ENCODE measurements at regions not wholly inside any gene's neighbourhood (a gene's known extent, or its start where the extent isn't known, plus 50 kb on each side); places are given as distances from the start of the nearest gene placed in this dataset.

- Mint-ChIP-seq H3K36me3 (ENCODE audit: unreplicated experiment) (peaks cover 4% of the 10 kb centered on the region), H3K27me3 (ENCODE audit: unreplicated experiment) (no peaks in the 10 kb centered on the region), H3K9me3 (ENCODE audit: unreplicated experiment) (no peaks in the 10 kb centered on the region), H3K4me3 (ENCODE audit: unreplicated experiment) (no peak overlapping the region), H3K4me1 (ENCODE audit: low read depth, unreplicated experiment) (no peaks in the 10 kb centered on the region), H3K27ac (ENCODE audit: unreplicated experiment) (no peak overlapping the region)
- no peak for DNase-seq
- no peak for TF ChIP-seq CTCF (IDR thresholded peaks at IDR 0.05; ENCODE audit: partially characterized antibody, unreplicated experiment)
Measured at GRCh38 chr14:94857950-94858349, 88.0 kb upstream of the GSC start.

- H3K4me3 Mint-ChIP-seq (ENCODE audit: unreplicated experiment), result no peak overlapping the region
- no peaks in the 10 kb centered on the region for H3K27me3 Mint-ChIP-seq (ENCODE audit: unreplicated experiment)
- no peak for DNase-seq
- H3K36me3 Mint-ChIP-seq (ENCODE audit: unreplicated experiment), result peaks cover 4% of the 10 kb centered on the region
- no peaks in the 10 kb centered on the region for H3K4me1 Mint-ChIP-seq (ENCODE audit: low read depth, unreplicated experiment)
- peaks cover 1% of the 10 kb centered on the region for H3K9me3 Mint-ChIP-seq (ENCODE audit: unreplicated experiment)
- no peak for TF ChIP-seq CTCF (IDR thresholded peaks at IDR 0.05; ENCODE audit: partially characterized antibody, unreplicated experiment)
- H3K27ac Mint-ChIP-seq (ENCODE audit: unreplicated experiment), result no peak overlapping the region
Measured at GRCh38 chr14:94853920-94854319, 84.0 kb upstream of the GSC start.

- Mint-ChIP-seq H3K36me3 (ENCODE audit: unreplicated experiment) (peaks cover 4% of the 10 kb centered on the region), H3K27me3 (ENCODE audit: unreplicated experiment) (no peaks in the 10 kb centered on the region), H3K4me1 (ENCODE audit: low read depth, unreplicated experiment) (no peaks in the 10 kb centered on the region), H3K4me3 (ENCODE audit: unreplicated experiment) (no peak overlapping the region), H3K27ac (ENCODE audit: unreplicated experiment) (no peak overlapping the region), H3K9me3 (ENCODE audit: unreplicated experiment) (peaks cover 1% of the 10 kb centered on the region)
- no peak for TF ChIP-seq CTCF (IDR thresholded peaks at IDR 0.05; ENCODE audit: partially characterized antibody, unreplicated experiment)
- no peak for DNase-seq
Measured at GRCh38 chr14:94850309-94851211, 80.6 kb upstream of the GSC start.

- DNase-seq, result no peak
- Mint-ChIP-seq H3K27me3 (ENCODE audit: unreplicated experiment) (no peaks in the 10 kb centered on the region), H3K27ac (ENCODE audit: unreplicated experiment) (no peak overlapping the region), H3K9me3 (ENCODE audit: unreplicated experiment) (peaks cover 3% of the 10 kb centered on the region), H3K4me3 (ENCODE audit: unreplicated experiment) (no peak overlapping the region), H3K4me1 (ENCODE audit: low read depth, unreplicated experiment) (no peaks in the 10 kb centered on the region), H3K36me3 (ENCODE audit: unreplicated experiment) (no peaks in the 10 kb centered on the region)
- no peak for TF ChIP-seq CTCF (IDR thresholded peaks at IDR 0.05; ENCODE audit: partially characterized antibody, unreplicated experiment)
Measured at GRCh38 chr14:94844593-94845152, 74.8 kb upstream of the GSC start.

GRCh38 chr14:94840467-94840866, 70.6 kb upstream of the GSC start:
- H3K9me3 Mint-ChIP-seq (ENCODE audit: unreplicated experiment), result peaks cover 3% of the 10 kb centered on the region
- no peak for DNase-seq
- H3K4me1 Mint-ChIP-seq (ENCODE audit: low read depth, unreplicated experiment), result no peaks in the 10 kb centered on the region
- no peaks in the 10 kb centered on the region for H3K27me3 Mint-ChIP-seq (ENCODE audit: unreplicated experiment)
- H3K36me3 Mint-ChIP-seq (ENCODE audit: unreplicated experiment), result no peaks in the 10 kb centered on the region
- TF ChIP-seq CTCF (IDR thresholded peaks at IDR 0.05; ENCODE audit: partially characterized antibody, unreplicated experiment), result no peak
- H3K27ac Mint-ChIP-seq (ENCODE audit: unreplicated experiment), result no peak overlapping the region
- H3K4me3 Mint-ChIP-seq (ENCODE audit: unreplicated experiment), result no peak overlapping the region

Measured in glutamatergic neuron (in vitro differentiated cells).